Tibial nerve (tissue), 4 donors: ENCODE measurements at regions not wholly inside any gene's neighbourhood (a gene's known extent, or its start where the extent isn't known, plus 50 kb on each side); places are given as distances from the start of the nearest gene placed in this dataset.

ENCODE experiments used
- DNase-seq, 2 donors: peaks; one replicate each; pipeline ENCODE4 v3.0.0-alpha.2; 2019; ENCODE audit warnings: low spot score in 2 of 2
- H3K27ac ChIP-seq, 4 donors: fragments of 200-600 bp; sonication (generic) in 3 of 4; one replicate each; pipeline ENCODE4 v1.5.1; 2017 to 2019; ENCODE audit warnings: mild to moderate bottlenecking in 1 of 4
- H3K27me3 ChIP-seq, 2 donors: fragments of 200-600 bp; sonication (generic) in 1 of 2; one replicate each; pipeline versions ENCODE4 v1.5.1 to v1.6.0; 2017 to 2019
- H3K36me3 ChIP-seq, 3 donors: fragments of 200-600 bp; sonication (generic); one replicate each; pipeline ENCODE4 v1.5.1; 2018 to 2019
- H3K4me1 ChIP-seq, 4 donors: fragments of 200-600 bp; sonication (generic) in 3 of 4; one replicate each; pipeline ENCODE4 v1.5.1; 2017 to 2019
- H3K4me3 ChIP-seq, 4 donors: fragments of 200-600 bp; sonication (generic) in 3 of 4; one replicate each; pipeline ENCODE4 v1.5.1; 2017 to 2019; ENCODE audit warnings: mild to moderate bottlenecking in 1 of 4, moderate library complexity in 1 of 4
- H3K9me3 ChIP-seq, 4 donors: fragments of 200-600 bp; sonication (generic) in 3 of 4; one replicate each; pipeline ENCODE4 v1.5.1; 2017 to 2019
- CTCF ChIP-seq, 5 experiments: fragments of 200-600 bp in 3 of 5; fragments of 450-650 bp in 2 of 5; sonication (generic) in 3 of 5; IDR thresholded peaks; one replicate each; pipeline ENCODE4 v1.5.1; 2016 to 2019; ENCODE audit warnings: antibody characterized with exemption in 5 of 5, mild to moderate bottlenecking in 3 of 5, moderate library complexity in 2 of 5
- EP300 ChIP-seq, 2 donors: sonication (generic); formaldehyde crosslinking; IDR thresholded peaks; one replicate each; pipeline ENCODE4 v1.6.1; 2017; ENCODE audit warnings: antibody characterized with exemption in 2 of 2, mild to moderate bottlenecking in 1 of 2
- POLR2A ChIP-seq, 2 donors: fragments of 450-650 bp; IDR thresholded peaks; one replicate each; pipeline ENCODE4 v1.6.1; 2017; ENCODE audit warnings: antibody characterized with exemption in 2 of 2, mild to moderate bottlenecking in 2 of 2, moderate library complexity in 2 of 2
- WGBS, 2 donors: methylation state at CpG; one replicate each; pipeline ENCODE4 v1.1.5; 2018; 5-methylcytosine and 5-hydroxymethylcytosine counted together

GRCh38 chr1:221810406-221810805 is 68.5 kb upstream of the DUSP10 start:
- TF ChIP-seq CTCF (IDR thresholded peaks at IDR 0.05) (no peak), POLR2A (IDR thresholded peaks at IDR 0.05) (no peak), EP300 (IDR thresholded peaks at IDR 0.05) (no peak)
- no peak for DNase-seq
- Histone ChIP-seq H3K9me3 (no peaks in the 10 kb centered on the region), H3K27me3 (no peaks in the 10 kb centered on the region), H3K27ac (no peak overlapping the region), H3K36me3 (no peaks in the 10 kb centered on the region), H3K4me3 (no peak overlapping the region), H3K4me1 (no peaks in the 10 kb centered on the region)
- WGBS, 2 donors, result 80 to 84% methylated on average over 2 of the region's 2 CpGs

GRCh38 chr1:221809091-221810029 is 67.5 kb upstream of the DUSP10 start:
- Histone ChIP-seq H3K4me1 (no peaks in the 10 kb centered on the region), H3K9me3 (no peaks in the 10 kb centered on the region), H3K36me3 (no peaks in the 10 kb centered on the region), H3K27ac (no peak overlapping the region), H3K4me3 (no peak overlapping the region), H3K27me3 (no peaks in the 10 kb centered on the region)
- TF ChIP-seq POLR2A (IDR thresholded peaks at IDR 0.05), result no peak
- TF ChIP-seq CTCF (IDR thresholded peaks at IDR 0.05), result no peak
- TF ChIP-seq EP300 (IDR thresholded peaks at IDR 0.05), result no peak
- DNase-seq, result no peak
- WGBS, 2 donors, result 60 to 71% methylated on average over 12 of the region's 12 CpGs

GRCh38 chr1:221806984-221807383 is 65.1 kb upstream of the DUSP10 start:
- TF ChIP-seq POLR2A (IDR thresholded peaks at IDR 0.05), result no peak
- TF ChIP-seq CTCF (IDR thresholded peaks at IDR 0.05), result no peak
- TF ChIP-seq EP300 (IDR thresholded peaks at IDR 0.05), result no peak
- no peak for DNase-seq
- Histone ChIP-seq H3K9me3 (no peaks in the 10 kb centered on the region), H3K27ac (no peak overlapping the region), H3K36me3 (no peaks in the 10 kb centered on the region), H3K4me1 (no peaks in the 10 kb centered on the region), H3K27me3 (no peaks in the 10 kb centered on the region), H3K4me3 (no peak overlapping the region)

- TF ChIP-seq CTCF (IDR thresholded peaks at IDR 0.05), result no peak
- no peak for TF ChIP-seq EP300 (IDR thresholded peaks at IDR 0.05)
- TF ChIP-seq POLR2A (IDR thresholded peaks at IDR 0.05), result no peak
- H3K27me3 ChIP-seq, result no peaks in the 10 kb centered on the region
- no peaks in the 10 kb centered on the region for H3K4me1 ChIP-seq
- H3K27ac ChIP-seq, result no peak overlapping the region
- no peaks in the 10 kb centered on the region for H3K36me3 ChIP-seq
- DNase-seq, result no peak
- H3K4me3 ChIP-seq, result no peak overlapping the region
- 85 to 90% methylated on average over 1 of the region's 1 CpG for WGBS, 2 donors
- H3K9me3 ChIP-seq, result no peaks in the 10 kb centered on the region
Observed at GRCh38 chr1:221806236-221806635, 64.3 kb upstream of the DUSP10 start.

GRCh38 chr1:221805121-221805520 is 63.2 kb upstream of the DUSP10 start:
- no peak overlapping the region for H3K4me3 ChIP-seq
- H3K27ac ChIP-seq, result no peak overlapping the region
- 92 to 100% methylated on average over 1 of the region's 1 CpG for WGBS, 2 donors
- TF ChIP-seq EP300 (IDR thresholded peaks at IDR 0.05), result no peak
- no peak for TF ChIP-seq POLR2A (IDR thresholded peaks at IDR 0.05)
- no peak for TF ChIP-seq CTCF (IDR thresholded peaks at IDR 0.05)
- no peaks in the 10 kb centered on the region for H3K4me1 ChIP-seq
- no peaks in the 10 kb centered on the region for H3K27me3 ChIP-seq
- no peak for DNase-seq
- no peaks in the 10 kb centered on the region for H3K36me3 ChIP-seq
- H3K9me3 ChIP-seq, result peaks cover 0 to 3% (median 0%) of the 10 kb centered on the region in 4 donors
